Stimulated activated CD4-positive, alpha-beta T cell treated with anti-CD3 and anti-CD28 coated beads, Interleukin-15, amount 100 ng/mL, for 1 hour (primary cell): ENCODE measurements at regions not wholly inside any gene's neighbourhood (a gene's known extent, or its start where the extent isn't known, plus 50 kb on each side); places are given as distances from the start of the nearest gene placed in this dataset.

Experiments used
- DNase-seq, 2 donors: peaks; one replicate each; pipeline ENCODE4 v3.0.0-alpha.2; 2020; ENCODE audit warnings: low read depth in 1 of 2, low spot score in 1 of 2

DNA sequence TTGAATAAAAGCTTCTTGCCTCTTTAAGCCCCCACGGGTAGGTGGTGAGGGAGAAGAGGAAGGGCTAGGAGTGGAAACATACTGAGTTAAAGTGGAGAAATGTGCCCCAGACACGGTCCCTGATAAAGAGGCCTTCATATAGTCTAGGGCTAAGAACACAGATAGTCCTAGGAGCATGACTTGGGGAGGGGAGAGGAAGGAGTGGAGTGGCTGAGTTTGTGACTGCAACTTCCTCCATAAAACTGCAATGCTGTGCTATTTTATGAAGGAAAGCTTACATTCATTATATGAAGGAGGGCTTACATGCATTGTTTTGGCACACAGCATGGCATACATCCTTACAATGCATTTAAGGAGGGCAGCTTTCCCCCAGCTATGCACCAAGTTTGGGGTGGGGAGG is 1129.4 kb upstream of the LRRTM3 start:
- DNase-seq: no peak

DNA sequence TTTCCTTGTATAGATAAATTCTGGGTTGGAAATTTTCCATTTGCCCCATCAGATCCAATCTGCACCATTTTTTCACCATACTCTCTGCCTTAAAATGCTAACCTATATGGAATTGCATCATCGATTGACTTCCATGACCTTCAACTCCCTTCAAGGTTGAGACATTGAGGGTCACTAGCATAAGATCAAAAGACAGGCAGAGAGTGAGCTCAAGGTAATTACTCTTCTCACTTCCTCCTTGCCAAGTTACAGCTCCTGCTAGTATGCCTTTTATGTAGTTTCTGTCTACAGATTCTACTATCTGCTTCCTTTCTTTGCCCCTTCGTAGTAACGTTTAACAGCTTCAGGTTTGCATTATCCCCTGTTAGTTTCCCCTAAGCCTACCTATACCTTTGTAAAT is 1127.7 kb upstream of the LRRTM3 start:
- DNase-seq: no peak

DNA sequence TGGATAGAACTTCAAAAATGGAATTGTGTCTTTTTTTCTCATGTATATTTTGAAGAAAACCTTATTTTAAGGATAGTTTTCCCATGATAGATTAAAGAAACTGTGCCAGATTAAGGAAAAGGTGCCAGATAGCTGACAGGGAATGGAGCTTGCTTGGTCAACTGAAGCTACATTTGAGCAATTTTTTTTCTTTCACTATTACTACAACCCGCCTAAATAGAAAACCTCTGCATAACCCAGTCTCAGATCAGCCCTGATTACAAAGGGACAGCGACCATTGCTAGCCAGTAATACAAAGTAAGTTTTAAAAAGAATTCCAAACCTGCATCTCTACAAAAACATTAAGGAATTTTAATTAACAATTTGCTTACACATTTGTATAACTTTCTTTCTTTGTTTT is 1123.4 kb upstream of the LRRTM3 start:
- no peak for DNase-seq

DNA sequence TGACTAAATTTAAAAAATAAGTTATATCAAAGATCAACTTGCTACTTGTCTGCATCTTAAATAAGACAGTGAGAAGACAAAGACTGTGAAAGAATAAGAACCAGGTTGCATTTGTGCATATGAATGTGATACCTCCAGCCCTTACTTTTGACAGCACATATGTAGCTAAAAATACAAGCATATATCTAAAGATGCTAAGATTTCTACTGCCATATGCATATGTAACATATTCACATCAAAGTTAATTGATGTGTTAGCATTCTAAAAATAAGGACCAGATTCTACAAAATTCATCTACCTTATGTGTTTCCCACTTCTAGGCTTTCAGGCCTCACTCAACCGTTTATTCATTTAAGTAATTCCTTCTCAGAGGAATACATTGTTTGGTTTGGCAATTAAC is 1120.3 kb upstream of the LRRTM3 start:
- DNase-seq: no peak

DNA sequence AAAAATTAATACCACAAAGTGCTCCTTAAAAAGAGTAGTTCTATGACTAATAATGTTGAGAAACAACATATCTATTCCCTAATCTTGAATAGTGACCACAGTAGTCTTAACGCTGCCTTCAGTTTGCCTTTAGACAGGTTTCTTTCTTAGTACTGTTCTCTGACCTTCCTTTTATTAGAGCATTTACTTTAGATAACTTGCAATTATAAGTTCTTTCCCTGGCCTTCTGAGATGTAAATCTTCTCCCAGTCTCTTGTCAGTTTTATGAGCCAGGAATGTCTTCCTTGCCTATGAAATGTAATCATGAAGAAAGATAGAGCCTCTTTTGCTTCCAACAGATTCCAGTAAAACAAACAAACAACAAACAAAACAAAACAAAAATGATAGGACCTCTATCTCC is 1119.8 kb upstream of the LRRTM3 start:
- no peak for DNase-seq

DNA sequence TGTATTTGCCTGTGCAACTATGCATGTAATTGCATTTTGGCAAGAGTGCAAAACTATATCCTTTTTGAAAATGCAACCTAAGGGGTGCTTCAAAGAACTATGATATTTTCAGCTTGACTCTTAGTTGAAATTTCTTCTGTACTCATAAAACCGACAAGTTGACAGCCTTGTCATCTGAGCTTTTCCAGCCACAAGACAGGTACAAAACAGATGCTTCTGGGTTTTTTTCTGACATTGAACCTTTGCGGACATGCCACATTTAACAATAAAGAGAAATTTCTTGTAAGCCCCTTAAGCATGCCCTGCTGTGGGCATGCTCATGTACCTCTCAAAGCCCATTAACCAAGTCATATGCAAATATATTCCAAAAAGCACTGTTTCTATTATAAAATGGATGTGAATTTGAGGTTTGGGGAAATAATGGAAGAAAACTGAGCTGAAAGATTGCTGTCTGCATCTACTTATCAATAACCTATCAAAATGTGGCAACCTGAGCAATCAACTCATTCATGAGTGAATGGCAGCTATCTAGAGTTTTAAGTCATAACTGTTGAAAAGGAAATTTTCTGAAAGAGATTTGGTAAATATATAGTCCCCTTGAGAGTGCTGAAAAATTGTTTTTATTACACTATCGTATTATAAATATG is 1117.0 kb upstream of the LRRTM3 start:
- DNase-seq: no peak

DNA sequence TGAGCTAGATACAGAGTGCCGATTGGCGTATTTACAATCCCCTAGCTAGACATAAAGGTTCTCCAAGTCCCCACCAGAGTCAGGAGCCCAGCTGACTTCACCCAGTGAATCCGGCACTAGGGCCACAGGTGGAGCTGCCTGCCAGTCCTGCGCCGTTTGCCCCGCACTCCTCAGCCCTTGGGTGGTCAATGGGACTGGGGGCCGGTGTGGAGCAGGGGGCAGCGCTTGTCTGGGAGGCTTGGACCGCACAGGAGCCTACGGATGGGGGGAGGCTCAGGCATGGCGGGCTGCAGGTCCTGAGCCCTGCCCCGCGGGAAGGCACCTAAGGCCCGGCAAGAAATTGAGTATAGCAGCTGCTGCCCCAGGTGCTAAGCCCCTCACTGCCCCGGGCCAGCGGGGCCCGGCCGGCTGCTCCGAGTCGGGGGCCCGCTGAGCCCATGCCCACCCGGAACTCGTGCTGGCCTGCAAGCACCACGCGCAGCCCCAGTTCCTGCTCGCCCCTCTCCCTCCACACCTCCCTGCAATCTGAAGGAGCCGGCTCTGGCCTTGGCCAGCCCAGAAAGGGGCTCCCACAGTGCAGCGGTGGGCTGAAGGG is 1113.8 kb upstream of the LRRTM3 start:
- no peak for DNase-seq

DNA sequence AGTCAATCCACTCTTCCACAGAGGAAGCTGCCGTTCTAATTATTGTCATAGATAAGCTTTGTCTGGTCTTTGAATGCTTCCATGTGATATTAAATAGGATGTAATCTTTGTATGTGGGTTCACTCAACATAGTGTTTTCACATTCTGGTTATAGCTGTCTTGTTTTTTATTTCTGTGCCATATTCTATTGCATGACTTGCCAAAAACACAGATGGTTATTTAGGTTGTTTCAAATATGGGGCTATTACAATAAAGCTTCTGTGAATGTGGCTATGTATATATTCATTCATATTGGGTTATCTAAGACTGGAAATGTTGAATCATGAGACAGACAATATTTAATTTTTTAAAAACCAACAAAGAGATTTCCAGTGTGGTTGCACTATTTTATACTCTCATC is 1109.3 kb upstream of the LRRTM3 start:
- no peak for DNase-seq

DNA sequence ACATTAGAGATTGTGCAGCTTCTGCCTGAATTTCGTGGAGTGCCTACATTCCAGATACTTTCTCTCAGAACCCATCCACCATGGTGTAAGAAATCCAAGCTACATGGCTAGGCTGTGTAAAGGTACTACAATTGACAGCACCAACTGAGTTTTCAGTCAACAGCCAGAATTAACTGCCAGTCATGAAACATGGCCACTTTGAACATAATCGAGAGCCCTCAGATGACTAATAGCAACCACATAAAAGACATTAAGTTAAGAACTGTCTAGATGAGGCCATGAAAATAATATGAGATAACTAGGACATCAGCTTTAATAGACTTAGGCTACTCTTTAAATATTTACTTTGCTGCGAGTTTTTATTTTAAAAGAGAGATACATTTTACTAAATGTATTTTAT is 1106.8 kb upstream of the LRRTM3 start:
- no peak for DNase-seq

DNA sequence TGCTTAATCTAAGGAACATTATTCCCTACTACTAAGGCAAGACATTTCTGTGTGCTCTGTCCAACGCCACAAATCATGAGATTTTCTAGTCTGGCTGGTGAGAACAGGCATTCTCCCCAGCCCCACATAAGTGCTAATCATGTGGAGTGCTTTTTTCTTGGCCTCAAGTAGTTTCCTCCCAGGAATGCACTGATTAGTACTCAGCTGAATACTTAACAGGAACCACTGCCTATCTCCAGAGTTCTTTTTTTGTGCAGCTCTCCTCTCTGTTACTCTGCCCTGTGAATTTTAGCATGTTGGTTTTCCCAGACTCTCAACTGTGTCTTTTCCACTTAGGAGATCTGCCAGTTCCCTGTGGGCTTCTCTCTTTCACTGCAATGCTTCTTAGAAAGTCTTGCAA is 1098.5 kb upstream of the LRRTM3 start:
- no peak for DNase-seq

DNA sequence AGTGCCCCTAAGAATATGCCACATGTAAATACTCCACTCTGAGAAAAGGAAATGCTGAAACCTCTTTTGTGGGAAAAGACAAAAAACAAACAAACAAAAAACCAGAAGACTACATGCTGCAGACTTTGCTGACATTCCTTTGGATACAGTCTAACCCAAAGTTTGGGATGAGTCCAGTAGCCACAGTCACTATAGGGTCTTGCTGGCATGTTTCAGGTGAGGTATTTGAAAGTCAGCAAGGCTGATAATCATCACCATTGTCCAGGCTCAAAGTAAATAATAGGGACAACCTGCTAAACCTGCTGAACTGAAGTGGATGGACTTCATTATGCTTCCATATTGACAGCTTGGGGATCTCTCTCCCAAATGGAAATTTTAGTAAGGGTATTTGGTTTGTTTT is 1087.0 kb upstream of the LRRTM3 start:
- no peak for DNase-seq

DNA sequence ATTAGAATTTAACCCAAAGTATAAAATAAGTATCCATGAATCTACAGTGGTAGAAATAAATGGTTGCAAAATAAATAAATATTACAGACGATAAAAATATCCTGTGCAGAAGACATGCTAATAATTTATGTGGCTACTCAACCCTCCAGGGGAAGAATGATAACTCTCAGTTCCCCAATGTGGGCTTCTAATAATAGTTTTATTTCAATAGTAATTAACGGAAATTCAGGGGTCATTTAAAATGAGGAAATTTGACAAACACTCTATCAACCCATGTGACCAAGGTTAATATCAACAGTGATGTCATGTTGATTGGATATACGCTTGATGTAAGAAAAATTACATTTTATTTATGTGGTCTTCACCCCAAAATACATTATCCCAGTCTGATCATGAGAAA is 1082.6 kb upstream of the LRRTM3 start:
- DNase-seq: no peak

DNA sequence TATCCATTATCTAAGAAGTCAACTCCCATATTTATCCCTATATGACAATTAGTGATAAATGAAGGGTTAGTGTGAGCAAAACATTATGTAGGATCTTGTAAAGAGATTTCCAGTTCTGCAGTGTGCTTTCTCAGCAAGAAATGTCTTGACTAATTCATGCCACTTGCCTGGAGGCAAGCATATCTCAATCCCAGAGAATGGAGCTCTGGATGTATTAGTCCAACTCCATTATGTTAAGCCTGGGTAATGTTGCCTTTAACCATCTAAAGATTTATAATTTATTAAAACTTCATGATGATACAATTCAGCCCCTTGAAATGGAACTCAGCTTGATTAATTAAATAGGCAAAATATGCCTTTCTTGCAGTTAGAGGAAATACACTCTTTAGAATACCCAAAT is 1079.9 kb upstream of the LRRTM3 start:
- DNase-seq: no peak

DNA sequence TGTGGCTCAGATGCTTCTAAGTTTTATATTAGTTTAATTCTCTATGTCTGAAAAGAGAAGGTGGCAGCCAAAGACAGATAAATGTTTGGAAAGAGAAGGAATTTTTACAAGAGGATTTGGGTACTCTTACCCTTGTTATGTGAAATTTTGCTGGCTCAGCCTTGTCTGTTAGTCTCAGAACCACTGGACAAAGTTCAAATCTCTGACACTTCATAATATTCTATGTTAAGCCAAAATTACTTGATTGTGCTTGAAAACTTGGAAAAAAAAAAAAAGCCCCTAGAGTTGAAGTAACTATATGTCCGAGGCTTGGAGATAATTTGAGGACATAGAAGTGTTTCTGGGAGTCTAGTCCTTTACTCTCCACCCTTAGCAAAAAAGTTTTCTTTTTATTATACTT is 1079.3 kb upstream of the LRRTM3 start:
- DNase-seq: no peak

DNA sequence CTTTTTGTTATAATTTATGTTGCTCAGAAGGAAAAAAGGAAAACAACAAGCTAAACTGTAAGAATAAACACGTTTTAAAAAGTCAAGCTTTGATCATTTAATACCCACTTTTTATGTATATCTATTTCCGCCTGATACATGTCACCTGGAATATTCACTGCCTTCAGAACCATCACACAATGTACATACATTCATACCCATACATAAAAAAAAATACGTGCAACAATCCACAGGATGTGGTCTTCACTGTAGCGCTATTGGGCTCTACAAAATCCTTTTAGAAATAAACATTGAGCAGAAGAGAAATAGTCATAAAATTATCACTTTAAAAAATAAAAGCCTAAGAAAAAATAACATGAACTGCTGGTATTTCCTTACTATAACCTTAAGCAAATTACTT is 1078.9 kb upstream of the LRRTM3 start:
- no peak for DNase-seq

DNA sequence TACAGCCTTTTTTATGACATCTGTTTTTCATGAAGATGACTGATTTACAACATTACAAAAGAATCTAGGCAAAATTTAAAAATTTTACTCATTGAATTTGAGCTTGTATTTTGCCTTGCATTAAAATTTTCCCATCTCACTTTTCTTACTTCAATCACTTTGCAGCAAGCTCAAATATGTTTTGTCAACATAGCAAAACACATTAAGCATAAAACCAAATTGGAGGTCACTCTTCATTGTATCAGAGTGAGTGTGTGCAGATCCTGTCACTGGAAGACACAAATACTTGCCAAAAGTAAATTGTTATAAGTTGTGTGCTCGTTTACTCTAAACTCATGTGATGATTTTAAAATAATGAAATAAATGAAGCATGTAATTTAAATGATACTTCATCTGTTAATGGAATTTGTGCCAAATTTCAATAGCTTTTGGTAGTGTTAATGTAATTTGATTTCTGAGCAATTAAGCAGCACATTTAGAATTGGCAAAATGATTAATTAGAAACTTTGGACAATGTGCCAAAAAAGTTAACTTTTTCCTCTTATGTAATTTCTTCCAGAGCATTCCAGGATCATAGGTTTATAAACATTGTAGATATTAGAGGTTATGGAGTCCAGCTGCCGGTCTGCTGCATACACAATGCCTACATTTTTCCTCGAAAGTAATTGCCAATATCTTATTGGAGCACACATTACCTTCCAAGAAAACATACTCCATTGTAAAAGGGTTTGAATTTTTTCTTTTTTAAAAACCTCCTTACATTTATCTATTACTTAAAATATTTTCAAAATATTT is 1078.2 kb upstream of the LRRTM3 start:
- DNase-seq: no peak

DNA sequence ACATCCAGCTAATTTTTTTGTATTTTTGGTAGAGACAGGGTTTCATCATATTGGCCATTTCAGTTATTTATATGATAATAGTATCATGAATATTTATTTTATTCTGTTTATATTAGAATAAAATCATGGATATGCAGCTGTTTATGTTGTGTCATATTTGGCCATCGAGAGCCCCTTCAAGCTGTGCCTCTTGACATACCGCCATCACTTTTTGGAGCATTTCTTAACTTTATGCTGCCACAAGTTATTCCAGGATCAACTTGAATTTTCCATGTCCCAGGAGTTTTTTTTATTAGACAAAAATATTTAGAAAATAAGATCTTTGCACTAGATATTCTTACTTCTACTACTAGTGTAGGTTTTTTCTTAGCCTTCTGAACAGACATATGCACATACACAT is 1067.0 kb upstream of the LRRTM3 start:
- no peak for DNase-seq

DNA sequence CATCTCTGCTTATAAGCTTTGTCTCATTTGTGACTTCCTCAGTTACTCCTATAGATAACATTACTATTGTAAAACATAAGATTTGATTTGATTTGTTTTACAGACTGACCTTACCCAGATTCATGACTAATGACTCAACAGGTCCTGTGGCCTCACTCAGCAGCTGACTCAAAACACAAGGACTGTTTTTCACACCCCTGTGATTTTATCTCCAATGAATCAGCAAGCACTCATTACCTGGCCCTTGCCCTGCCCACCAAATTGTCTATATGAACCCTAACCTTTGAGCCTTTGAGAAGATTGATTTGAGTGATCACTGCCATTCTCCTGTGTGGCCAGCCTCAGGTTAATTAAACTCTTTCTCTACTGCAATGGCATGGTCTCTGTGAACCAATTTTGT is 1064.6 kb upstream of the LRRTM3 start:
- DNase-seq: no peak
